Neutrophil (primary cell): ENCODE measurements at regions not wholly inside any gene's neighbourhood (a gene's known extent, or its start where the extent isn't known, plus 50 kb on each side); places are given as distances from the start of the nearest gene placed in this dataset.

Experiments
- H3K27ac ChIP-seq: fragments of 200-600 bp; sonication (generic); 2 replicates; pipeline ENCODE4 v1.5.1; 2016; ENCODE audit warnings: mild to moderate bottlenecking, moderate library complexity
- H3K27me3 ChIP-seq: fragments of 200-600 bp; sonication (generic); 2 replicates; pipeline ENCODE4 v1.6.0; 2016; ENCODE audit warnings: mild to moderate bottlenecking
- H3K36me3 ChIP-seq: fragments of 200-600 bp; sonication (generic); 2 replicates; pipeline ENCODE4 v1.5.1; 2017
- H3K4me1 ChIP-seq, 2 experiments: fragments of 200-600 bp in 1 of 2; sonication (generic) in 1 of 2; 1 replicate in 1 of 2; 2 replicates in 1 of 2; pipeline versions ENCODE4 v1.5.1 to v1.6.1; 2013 to 2016; ENCODE audit warnings: low read depth in 1 of 2, low read length in 1 of 2, mild to moderate bottlenecking in 1 of 2, moderate library complexity in 1 of 2; ENCODE audit not compliant: control insufficient read depth in 1 of 2, insufficient read depth in 1 of 2
- H3K4me3 ChIP-seq, 2 experiments: fragments of 200-600 bp in 1 of 2; sonication (generic) in 1 of 2; 1 replicate in 1 of 2; 2 replicates in 1 of 2; pipeline ENCODE4 v1.5.1; 2013 to 2016; ENCODE audit warnings: low read depth in 1 of 2, low read length in 1 of 2, mild to moderate bottlenecking in 1 of 2, moderate library complexity in 1 of 2
- H3K9me3 ChIP-seq: fragments of 200-600 bp; sonication (generic); 2 replicates; pipeline ENCODE4 v1.5.1; 2016
- CTCF ChIP-seq: fragments of 200-600 bp; sonication (generic); IDR thresholded peaks from 2 replicates; pipeline ENCODE4 v1.5.1; 2016; ENCODE audit warnings: antibody characterized with exemption

GRCh38 chr14:22502551-22502950 is 86.5 kb downstream of the DAD1 start:
- Histone ChIP-seq H3K9me3 (no peaks in the 10 kb centered on the region), H3K4me3 (no peak overlapping the region), H3K27ac (no peak overlapping the region), H3K4me1 (no peaks in the 10 kb centered on the region), H3K27me3 (peaks cover 1% of the 10 kb centered on the region), H3K36me3 (no peaks in the 10 kb centered on the region)
- no peak for TF ChIP-seq CTCF

- H3K4me1 ChIP-seq = no peaks in the 10 kb centered on the region
- peaks cover 6% of the 10 kb centered on the region for H3K27me3 ChIP-seq
- H3K9me3 ChIP-seq = no peaks in the 10 kb centered on the region
- no peak overlapping the region for H3K4me3 ChIP-seq
- H3K27ac ChIP-seq = no peak overlapping the region
- no peak for TF ChIP-seq CTCF
- no peaks in the 10 kb centered on the region for H3K36me3 ChIP-seq
Measured at GRCh38 chr14:22502007-22502406, 87.0 kb downstream of the DAD1 start.

- Histone ChIP-seq H3K36me3 (no peaks in the 10 kb centered on the region), H3K27ac (no peak overlapping the region), H3K27me3 (peaks cover 6% of the 10 kb centered on the region), H3K4me3 (no peak overlapping the region), H3K4me1 (no peaks in the 10 kb centered on the region), H3K9me3 (no peaks in the 10 kb centered on the region)
- no peak for TF ChIP-seq CTCF
Measured at GRCh38 chr14:22500954-22501726, 87.9 kb downstream of the DAD1 start.

GRCh38 chr14:22500525-22500924 is 88.5 kb downstream of the DAD1 start:
- H3K4me1 ChIP-seq = no peaks in the 10 kb centered on the region
- H3K36me3 ChIP-seq = no peaks in the 10 kb centered on the region
- peaks cover 6% of the 10 kb centered on the region for H3K27me3 ChIP-seq
- H3K4me3 ChIP-seq = no peak overlapping the region
- no peak overlapping the region for H3K27ac ChIP-seq
- TF ChIP-seq CTCF = no peak
- no peaks in the 10 kb centered on the region for H3K9me3 ChIP-seq

- no peak for TF ChIP-seq CTCF
- H3K36me3 ChIP-seq = no peaks in the 10 kb centered on the region
- no peak overlapping the region for H3K27ac ChIP-seq
- no peaks in the 10 kb centered on the region for H3K9me3 ChIP-seq
- H3K4me3 ChIP-seq = no peak overlapping the region
- H3K27me3 ChIP-seq = peaks cover 6% of the 10 kb centered on the region
- H3K4me1 ChIP-seq = peaks cover 0 to 3% of the 10 kb centered on the region in 2 experiments
Measured at GRCh38 chr14:22497671-22498093, 91.3 kb downstream of the DAD1 start.
